NCI-H2029 treated with DMSO at 0.1 percent for 48 hours (cell line): ENCODE measurements at regions not wholly inside any gene's neighbourhood (a gene's known extent, or its start where the extent isn't known, plus 50 kb on each side); places are given as distances from the start of the nearest gene placed in this dataset.

Source experiments
- DNase-seq: peaks from one replicate; lab custom pipeline; 2025; lab: John Stamatoyannopoulos, UW

DNA sequence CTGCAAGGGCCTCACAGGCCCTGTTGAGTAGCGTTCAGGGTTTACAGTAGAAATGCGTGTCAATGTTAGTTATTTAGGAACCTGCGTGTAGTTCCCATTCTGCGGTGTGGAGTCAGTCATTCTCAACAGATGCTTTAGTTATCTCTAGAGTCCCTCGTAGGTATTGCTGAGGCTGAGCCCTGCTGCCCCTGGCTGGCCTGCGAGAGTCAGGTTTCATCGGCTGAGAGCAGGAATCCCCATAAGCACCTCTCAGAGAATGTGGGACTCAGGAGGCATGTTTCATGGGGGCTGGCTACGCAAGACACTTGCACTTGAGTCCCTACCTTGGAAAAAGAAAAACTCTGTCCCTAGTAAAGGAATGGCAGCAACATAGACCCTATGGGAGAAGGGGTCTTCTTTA lies 347.5 kb upstream of the ASIC2 start:
- no peak for DNase-seq

DNA sequence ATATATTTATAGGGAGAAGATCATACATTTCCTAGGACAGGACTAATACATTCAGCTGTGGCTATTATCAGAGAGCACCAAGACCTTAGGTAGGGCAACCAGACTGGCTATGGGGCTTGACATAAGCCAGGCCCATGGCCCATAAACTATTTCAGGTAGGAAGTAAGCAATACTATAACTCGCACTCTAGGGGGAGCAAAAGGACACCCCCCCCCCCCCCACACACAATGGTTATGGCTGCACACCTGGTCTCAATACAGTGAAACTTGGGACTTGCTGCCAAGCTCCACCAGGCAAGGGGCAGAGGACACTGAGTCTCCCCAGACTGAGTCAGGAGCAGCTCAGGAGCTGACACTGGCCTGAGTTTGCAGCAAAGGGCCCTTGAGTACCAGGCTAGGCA lies 348.9 kb upstream of the ASIC2 start:
- DNase-seq, result no peak

DNA sequence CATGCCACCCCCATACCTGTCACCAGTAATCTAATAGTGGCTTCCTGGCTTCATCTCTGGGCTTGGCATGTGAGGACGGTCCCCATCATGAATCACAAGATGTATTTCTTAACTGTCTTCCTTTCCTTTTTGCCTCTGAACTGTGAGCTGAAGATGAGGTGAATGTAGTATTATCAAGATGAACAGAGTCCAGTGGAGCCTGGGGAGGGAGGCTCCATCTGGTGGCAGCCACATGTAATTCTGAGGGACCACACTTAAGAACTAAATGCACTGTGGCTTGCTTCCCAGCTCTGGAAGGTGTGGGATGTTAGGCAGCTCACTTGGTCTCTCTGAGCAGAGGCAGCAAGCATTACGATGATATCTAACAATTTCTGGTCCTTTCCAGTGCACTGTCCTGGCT lies 354.9 kb upstream of the ASIC2 start:
- no peak for DNase-seq

DNA sequence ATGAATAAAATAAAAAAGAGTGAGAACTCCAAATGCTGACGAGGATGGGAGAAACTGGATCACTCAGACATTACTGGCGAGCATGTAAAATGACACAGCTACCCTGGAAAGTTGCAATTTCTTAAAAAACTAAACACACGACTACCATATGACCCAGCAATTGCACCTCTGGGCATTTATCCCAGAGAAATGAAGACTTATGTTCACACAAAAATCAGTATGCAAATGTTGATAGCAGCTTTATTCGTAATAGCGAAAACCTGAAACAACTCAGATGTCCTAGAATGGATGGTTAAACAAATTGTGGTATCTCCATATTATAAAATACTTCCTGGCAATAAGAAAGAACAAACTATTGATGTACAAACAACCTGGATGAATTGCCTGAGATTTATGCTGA lies 357.2 kb upstream of the ASIC2 start:
- no peak for DNase-seq

DNA sequence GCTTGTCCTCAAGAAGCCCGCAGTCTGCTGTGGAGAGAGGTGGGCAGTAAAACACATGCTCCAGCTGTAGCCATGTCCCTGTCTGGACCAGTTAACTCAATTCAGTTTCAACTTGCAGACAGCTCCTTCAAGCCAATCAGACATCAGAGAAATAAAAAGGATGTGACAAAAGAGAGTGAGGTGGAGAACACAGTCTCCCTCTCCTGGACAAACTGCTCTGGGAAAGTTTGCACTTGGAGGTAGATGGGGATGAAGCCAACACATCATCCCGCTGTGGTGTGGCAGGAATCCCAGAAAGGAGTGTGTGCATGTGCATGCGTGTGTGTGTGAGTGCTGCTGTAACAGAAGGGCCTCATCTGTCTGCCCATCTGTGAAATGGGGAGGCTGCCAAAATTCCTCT lies 358.6 kb upstream of the ASIC2 start:
- DNase-seq, result no peak

GRCh38 chr17:33652731-33653398 lies 359.8 kb upstream of the ASIC2 start:
- DNase-seq, result no peak

DNA sequence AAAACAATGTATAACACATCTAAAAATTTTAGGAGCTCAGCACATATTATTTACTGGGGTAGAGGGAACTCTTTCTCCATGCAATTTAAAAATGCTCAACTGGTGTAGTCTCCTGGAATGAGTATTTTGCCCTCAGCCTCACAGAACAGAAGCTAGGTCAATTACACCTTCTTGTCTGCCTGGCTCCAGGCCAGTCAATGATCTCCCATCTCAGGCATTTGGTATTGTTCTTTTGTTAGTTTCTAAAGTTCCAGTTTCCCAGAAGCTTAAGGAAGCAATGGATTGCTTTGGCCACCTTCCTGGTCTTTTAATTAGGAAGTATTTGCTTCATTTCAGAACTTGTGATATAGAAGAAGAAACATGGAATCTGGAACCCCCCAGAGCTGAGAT lies 360.3 kb upstream of the ASIC2 start:
- DNase-seq, result no peak

- DNase-seq, result no peak
Observed at GRCh38 chr17:33657181-33657580, 364.1 kb upstream of the ASIC2 start.

DNA sequence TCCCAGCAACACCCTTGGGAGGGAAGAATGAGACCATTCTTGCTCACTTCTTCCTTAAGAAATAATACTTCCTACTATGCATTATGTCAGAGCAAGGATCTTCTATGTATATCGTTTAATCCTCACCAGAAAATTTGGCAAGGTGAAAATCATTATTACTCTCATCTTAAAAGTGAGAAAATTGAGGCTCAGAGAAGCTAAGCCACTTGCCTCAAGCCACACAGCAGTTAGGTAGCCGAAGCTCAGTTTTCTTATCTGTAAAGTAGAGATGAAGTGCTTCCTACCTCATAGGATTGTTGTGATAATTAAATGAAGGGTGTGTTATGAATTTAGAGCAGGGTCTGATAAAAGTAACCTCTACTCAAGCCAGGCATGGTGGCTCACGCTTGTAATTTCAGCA lies 368.9 kb upstream of the ASIC2 start:
- no peak for DNase-seq

DNA sequence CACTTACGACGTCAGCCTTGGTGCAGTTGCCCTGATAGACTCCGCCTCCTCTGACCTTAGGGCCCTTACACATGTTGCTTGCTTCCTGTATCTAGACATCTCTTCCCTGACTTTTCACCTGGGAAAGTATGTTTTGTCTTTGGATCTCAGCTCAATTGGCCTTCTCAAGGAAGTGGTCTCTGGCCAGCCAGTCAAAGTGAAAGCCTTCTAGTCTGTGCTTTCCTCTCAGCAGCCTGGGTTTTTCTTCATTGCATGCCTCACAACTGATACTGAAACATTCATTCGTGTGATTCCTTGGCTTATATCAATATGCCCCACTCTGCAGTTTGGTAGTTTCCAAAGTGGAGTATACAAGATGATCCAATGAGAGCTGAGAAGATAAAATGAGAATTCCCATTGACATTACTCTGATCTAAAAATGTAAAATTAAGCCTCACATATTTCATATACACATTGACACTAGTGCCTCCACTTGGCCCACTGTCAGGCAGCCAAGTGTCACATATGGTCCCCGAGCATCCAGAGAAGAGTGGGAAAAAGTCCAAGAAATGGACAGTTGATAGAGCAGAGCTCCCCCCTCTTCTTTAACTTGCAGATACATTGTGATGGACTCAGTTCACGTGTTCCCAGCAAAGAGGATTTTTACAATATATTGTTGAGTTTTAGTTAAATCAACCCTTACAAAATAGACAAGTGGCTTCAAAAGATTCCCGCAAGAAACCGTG lies 371.2 kb upstream of the ASIC2 start:
- DNase-seq, result no peak

GRCh38 chr17:33667052-33667509 lies 374.0 kb upstream of the ASIC2 start:
- no peak for DNase-seq

DNA sequence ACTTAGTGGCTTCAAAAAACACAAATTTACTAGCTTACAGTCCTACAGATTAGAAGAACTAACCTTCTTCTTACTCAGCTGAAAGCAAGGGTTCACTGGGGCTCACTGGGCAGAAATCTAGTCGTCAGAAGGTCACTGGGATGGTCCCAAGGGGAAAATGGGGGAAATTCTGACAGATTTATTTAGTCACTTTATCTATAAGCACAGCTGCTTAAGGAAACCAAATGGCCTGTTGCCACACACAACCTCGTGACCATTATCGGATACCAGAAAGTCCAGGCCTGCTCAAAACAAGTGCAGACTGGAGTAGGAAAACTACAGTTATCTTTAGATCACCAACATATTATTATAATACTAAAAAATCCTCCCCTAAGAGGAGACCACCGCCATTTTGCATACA lies 374.6 kb upstream of the ASIC2 start:
- DNase-seq, result no peak

DNA sequence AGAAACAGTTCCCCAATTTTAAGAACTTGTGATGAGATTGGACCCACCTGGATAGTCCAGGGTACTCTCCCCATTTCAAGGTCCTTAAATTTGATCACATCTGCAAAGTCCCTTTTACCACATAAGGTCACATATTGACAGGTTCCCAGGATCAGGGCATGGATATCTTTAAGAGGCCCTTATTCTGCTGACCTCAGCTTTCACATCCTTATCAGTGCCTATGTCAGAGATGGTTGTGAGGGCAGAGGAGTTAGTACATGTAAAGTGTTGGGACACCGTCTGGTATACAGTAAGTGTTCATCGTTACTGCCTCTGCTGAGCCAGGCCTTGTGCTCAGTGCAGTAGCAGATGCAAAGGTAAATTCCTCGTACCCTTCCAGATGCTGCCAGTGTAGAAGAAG lies 375.4 kb upstream of the ASIC2 start:
- DNase-seq, result no peak

GRCh38 chr17:33671491-33671890 lies 378.4 kb upstream of the ASIC2 start:
- no peak for DNase-seq

DNA sequence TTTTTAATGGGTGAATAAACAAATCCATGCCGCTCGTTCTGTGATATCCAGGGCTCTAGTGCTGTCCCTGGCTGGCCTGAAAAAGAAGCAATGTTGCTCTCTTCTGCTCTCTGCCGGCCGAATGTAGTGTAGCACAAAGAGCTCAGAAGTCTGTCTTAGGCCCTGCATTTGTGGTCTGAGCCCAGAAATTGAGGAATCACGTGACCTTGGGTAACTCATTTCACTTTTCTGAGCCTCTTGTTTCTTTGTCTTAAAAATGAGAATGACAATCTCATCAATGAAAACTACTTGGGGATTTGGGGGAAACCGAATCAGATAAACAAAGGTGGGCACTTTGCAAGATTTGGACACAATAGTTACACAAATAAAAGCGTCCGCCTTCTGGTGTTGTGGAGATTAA lies 381.6 kb upstream of the ASIC2 start:
- peak; percentile 10 for DNase-seq

GRCh38 chr17:33676444-33676843 lies 383.3 kb upstream of the ASIC2 start:
- DNase-seq, result no peak

DNA sequence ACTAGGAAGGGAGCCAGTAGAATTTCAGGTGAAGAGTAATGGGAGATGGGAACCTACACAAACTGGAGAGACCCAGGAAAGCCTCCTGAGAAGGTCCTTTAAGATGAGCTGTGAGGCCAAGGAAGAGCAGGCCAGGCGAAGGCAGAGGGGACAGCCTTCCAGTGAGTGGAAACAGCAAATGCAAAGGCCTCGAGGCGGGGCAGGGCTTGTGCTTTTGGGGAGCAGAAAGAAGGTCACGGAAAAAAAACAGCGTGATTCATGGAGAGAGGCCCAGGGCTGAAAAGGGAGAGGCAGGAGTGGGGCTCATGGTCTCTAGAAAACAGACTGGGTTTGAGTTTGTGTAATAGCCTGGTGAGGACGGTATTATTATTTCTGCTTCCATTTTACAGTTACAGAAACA lies 386.5 kb upstream of the ASIC2 start:
- DNase-seq, result no peak

- no peak for DNase-seq
Observed at GRCh38 chr17:33680472-33680871, 387.4 kb upstream of the ASIC2 start.

DNA sequence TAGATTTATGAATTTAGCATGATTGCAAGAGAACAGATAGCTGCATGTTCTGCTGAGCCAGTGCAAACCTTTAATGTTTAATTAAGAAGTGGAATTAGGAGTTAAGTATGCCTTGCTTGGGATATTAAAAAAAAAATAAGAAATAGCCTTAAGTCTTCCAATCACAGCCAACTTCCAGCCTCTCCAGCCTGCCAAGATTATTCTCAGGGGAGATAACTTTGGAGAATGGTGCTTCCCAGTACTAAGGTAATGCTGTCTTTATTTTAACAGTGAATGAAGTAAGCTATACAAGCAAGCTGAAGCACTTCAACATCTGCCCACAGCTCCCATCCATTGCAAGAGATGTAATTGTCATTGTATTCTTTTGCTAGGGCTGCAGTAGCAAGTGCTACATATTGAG lies 389.5 kb upstream of the ASIC2 start:
- no peak for DNase-seq

- DNase-seq, result no peak
Observed at GRCh38 chr17:33684735-33685134, 391.6 kb upstream of the ASIC2 start.

DNA sequence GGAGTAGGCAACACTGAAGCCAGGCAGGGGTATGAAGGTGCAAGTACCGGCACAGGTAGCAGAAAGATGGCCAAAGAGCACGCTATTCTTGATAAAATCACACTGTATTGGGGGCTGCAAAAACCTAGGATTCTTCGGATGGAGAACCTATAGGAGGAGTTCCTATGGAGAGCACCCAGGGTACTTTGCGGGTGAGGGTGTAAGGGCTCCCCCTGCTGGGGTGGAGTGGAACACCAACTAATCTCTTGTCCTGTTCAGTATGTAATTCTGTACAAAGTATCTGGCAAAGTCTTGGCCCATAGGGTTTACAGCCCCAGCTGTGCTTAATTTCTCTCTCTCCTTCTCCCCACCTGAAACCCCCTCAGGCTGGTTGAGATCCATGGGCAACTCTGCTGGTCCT lies 393.1 kb upstream of the ASIC2 start:
- DNase-seq, result no peak

DNA sequence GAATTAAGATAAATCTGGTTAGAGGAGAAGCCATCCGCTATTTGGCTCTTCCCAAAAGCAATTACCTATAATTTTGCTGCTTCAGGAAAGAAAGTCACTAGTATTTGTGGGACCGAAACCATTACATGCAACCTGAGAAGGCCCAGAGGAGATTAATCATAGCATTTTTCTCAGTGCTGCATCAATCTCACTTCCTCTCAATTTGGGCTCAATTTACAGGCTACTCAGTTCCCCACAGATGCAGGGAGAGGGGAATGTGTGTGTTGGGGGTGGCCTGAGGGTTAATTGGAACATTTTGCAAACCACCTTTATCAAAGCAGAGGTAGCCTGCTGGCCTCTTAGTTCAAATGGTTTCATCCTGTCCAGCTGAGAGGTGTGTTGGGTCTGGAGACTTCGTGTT lies 394.7 kb upstream of the ASIC2 start:
- DNase-seq, result no peak

DNA sequence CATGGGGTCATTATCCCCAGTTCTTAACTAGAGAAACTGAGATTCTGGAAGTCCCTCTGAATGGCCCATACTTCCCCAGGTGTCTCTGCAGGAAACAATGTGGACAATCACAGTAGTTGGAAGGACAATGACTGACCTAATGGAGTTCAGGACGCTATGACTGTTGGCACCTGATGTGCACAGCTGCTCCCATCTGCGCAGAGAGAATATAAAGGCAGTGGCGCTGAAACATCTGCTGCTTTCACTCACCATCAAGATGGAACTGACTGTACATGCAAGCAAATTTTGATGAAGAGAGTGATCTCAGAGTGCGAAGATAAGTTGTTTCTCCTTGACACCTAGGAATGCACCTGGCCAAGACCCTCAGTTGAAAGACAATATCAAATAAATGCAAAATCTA lies 395.7 kb upstream of the ASIC2 start:
- DNase-seq, result no peak

DNA sequence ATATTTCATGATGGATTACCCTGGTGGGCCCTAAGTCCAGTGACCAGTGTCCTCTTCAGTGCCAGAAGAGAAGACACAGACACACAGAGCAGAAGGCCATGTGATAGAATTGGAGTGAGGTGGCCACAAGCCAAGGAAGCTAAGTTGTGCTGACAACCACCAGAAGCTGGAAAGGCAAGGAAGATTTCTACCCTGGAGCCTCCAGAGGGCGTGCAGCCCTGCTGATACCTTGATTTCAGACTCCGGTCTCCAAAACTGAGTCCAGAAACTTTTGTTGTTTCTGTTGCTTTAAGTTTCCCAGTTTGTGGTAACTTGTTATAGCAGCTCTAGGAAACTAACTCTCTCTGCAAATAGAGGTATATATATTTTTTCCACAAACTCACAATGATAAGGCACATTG lies 396.6 kb upstream of the ASIC2 start:
- DNase-seq, result no peak
